ENCODE measurements at regions not wholly inside any gene's neighbourhood (a gene's known extent, or its start where the extent isn't known, plus 50 kb on each side); places are given as distances from the start of the nearest gene placed in this dataset.

GRCh38 chr14:87079416-87079815 lies 913.6 kb downstream of the GALC start:
- peak; percentile 28 for DNase-seq

DNA sequence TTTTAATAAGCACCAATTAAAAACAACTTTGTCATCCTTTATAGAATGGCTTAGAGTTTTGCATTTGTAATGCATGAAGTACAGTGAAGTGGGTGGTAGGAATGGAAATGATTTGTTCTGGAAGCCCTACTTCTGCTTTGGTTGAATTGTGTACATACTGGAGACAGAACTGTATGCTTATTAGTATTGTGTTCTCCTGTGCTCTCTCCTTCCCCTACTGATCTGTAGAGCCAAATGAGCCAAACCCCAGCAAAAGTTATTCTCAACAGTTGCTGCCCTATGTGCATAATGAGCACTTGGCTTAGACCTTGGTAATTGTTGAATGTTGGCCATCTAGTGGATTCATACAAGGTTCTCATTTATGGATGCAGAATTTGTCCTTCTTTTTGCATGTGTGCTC lies 916.1 kb downstream of the GALC start:
- DNase-seq, result no peak

DNA sequence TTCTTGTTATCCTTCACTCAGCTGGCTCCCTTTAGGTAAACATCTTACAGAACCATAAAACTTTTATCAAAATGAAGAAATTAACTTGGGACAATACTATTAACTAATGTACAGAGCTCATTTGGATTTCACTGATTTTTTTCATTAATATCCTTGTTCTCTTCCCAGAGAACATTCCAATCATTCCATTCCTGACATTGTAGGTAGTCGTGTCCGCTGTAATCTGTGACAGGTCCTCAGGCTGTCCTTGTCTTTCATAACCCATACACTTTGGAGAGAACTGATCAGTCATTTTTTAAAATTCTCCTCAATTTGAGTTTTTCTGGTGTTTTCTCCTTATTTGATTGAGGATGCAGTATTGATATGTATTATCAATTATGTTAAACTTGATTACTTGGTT lies 916.8 kb downstream of the GALC start:
- DNase-seq, result no peak

DNA sequence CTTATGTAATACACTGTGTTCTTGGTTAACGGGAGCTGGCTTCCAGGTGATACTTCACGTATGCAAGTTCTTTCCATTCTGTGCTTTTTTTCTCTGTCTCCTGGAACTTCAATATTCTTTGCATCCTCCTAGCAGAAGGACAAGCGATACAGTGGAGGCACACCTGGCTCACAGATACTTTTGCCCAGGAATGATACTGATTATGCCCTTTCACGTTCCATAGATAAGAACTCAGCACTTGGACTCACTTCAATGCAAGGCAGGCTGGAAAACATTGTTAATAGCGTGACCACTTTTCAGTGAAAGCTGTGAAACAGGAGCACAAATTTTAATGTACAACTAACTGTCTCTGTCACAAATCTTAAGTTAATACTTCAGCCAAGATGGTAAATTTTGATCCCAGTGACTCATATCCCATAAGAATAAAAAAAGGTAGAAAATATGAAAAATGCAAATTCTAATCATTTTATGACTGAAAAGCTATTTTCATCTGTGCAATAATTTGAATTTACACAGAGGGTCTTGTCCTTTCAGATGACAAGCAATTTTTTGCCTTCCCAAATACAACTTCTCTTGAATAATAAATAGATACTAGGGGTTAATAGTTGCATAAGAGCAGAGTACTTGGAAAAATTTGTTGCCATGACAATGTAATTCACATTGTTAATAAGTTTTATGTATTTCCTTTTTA lies 919.0 kb downstream of the GALC start:
- no peak for DNase-seq

DNA sequence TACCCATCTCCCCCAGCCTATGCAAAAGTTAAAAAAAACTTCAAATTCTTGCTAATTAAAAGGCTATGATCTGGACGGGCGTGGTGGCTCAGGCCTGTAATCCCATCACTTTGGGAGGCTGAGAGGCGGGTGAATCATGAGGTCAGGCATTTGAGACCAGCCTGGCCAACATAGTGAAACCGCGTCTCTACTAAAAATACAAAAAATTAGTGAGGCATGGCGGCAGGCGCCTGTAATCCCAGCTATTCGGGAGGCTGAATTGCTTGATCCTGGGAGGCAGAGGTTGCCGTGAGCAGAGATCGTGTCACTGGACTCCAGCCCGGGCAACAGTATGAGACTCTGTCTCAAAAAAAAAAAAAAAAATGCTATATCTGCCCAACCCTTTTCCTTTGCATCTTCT lies 925.4 kb downstream of the GALC start:
- DNase-seq, result no peak

- no peak for DNase-seq
These were observed 925.9 kb downstream of the GALC start for GRCh38 chr14:87067061-87067460.

GRCh38 chr14:87066221-87066817 lies 926.7 kb downstream of the GALC start:
- DNase-seq, result no peak

DNA sequence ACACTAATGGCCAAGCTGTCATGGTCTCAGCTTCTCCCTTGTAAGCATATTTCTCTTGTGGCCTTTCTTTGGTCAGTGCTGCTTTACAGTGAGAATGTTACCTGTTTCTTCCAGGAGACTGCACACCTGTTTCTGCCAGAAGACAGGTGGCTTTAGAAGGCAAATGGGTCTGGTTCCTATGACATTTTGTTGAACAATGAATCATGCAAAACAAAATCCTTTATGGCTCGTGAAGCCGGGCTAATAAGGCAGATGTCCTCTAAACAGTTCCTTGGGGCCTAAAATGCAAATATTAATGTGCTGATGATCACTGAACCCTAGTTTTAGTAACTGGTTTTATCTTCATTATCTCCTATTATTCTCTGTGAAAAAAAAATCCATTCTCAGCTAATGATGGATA lies 927.6 kb downstream of the GALC start:
- DNase-seq, result no peak

DNA sequence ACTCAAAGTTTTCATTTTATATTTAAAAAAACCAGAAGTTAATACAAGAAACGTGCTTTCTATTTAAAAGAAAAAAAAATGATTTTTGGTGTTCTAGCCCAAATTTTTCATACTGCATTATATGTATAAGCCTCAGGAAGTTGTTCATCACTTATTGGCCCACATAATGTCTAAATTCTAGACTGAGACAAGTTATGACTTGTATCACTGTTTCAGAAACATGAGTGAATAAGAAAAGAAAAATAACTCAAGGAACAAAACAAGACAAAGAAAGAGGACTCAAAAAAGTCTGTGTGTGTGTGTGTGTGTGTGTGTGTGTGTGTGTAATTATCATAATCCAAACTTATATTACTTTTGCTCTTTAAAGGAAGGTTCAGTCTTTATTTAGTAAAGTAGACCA lies 929.8 kb downstream of the GALC start:
- DNase-seq, result no peak

DNA sequence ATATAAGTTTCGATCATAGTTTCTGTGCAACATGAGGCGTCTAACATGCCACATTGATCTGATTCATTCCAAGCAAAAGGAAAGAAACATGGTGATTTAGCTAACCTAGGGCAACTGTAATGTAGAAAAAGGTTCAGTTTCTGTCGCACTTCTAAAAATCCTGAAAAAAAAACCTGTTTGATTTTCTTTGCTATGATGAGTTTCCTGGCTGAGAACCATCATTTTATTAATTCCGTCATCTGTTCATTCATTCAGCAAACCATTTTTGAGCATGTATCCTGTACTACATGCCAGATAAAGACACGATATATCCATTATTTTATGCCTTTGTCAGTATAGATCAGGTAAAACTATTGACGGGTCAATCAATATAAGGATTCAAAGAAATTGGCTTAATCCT lies 932.6 kb downstream of the GALC start:
- DNase-seq, result no peak

- no peak for DNase-seq
These were observed 933.7 kb downstream of the GALC start for GRCh38 chr14:87059060-87059839.

- no peak for DNase-seq
These were observed 938.0 kb downstream of the GALC start for GRCh38 chr14:87055007-87055406.

GRCh38 chr14:87052646-87053225 lies 940.2 kb downstream of the GALC start:
- peak; percentile 90 for DNase-seq

DNA sequence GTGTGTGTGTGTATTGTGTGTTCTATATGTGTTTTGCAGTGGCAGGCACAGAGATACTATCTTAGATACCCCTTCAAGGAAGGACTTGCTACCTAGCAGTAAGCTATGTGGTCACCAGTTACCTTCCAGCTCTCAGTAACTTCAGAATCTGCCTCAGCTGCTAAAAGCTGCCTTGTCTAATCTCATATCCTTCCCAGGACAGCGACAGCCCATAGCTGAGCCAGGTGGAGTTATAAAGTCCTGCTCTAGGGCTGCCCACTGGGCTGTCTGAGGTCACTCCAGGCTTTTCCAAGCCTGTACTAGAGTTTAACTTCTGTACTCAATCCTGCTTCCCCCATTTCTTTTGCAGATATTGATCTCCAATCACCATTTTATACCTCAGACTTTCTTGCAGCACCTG lies 942.6 kb downstream of the GALC start:
- DNase-seq, result no peak

DNA sequence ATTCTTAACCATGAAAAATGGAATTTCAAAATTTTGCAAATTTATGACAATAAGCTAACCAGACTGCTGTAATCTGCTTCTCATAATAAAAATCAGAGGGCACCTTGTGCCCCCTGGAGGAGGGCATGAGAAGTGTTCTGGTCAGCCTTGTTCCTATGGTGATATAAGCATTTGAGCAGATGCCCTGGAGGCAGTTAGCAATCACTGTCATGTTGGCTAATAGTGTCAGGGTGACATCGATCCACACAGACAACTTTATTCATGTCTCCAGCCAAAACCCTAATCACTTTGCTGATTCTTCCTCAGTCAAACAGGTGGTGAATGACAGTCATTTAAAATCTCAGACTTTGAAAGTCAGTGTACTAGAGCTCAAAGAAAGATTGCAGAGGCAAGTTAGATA lies 943.0 kb downstream of the GALC start:
- peak; percentile 61 for DNase-seq

DNA sequence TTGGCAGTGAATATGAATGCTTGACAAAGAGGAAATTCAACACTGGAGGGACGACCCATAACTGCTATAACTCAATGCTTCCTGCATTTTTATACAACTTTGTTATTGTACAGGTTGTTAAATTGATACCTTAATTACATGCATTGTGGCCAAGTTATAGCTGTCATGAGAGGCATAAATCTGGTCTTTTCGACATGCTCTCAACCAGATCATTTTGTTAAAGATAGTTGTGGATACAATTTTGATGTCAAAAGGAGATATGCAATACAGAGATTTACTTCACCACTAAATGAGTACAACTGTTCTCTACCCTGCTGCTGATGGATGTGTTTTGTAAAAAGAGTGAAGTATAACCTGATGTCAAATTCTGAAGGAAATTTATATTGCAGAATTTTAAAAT lies 946.0 kb downstream of the GALC start:
- no peak for DNase-seq

GRCh38 chr14:87045956-87046355 lies 947.0 kb downstream of the GALC start:
- no peak for DNase-seq

- DNase-seq, result no peak
These were observed 947.7 kb downstream of the GALC start for GRCh38 chr14:87045246-87045645.

DNA sequence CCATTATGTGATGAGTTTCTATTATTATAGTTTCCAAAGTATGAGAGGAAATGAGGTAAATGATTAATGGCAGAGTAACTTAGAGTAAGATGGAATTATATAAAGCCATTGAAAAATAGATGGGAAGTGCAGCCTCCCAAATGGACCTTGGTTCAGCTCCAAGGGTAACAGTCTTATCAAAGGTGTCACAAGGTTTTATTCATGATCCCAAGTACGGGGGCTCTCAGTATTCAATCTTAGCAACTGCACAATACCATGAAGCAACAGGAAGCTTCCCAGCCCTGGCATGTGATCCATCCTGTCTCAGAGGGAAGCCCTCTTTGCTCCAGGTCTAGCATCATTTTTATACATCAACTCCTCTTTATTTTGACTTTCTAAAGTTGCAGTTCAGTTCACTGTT lies 948.2 kb downstream of the GALC start:
- DNase-seq, result no peak

DNA sequence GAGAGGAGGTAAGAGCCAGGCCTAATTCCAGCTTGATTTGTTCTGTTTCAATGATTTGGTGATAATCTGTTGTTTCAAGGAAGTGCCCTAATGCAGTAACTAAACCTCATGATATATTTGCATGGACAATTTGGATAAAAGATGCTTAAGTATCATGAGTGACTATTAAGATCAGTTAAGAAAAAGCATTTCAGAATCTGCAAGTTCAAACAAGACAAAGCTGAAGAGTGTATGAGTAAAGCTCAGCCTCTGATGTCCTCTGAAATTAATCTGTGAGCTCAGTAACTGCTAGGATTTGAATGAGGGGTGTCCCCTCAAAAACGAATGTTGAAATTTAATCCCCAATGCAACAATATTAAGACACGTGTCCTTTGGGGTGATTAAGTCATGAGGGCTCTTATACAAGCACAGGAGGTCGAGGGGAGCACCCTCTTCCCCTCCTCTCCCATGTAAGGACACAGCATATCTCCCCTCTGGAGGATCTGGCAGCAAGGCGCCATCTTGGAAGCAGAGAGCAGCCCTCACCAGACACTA lies 949.2 kb downstream of the GALC start:
- no peak for DNase-seq

DNA sequence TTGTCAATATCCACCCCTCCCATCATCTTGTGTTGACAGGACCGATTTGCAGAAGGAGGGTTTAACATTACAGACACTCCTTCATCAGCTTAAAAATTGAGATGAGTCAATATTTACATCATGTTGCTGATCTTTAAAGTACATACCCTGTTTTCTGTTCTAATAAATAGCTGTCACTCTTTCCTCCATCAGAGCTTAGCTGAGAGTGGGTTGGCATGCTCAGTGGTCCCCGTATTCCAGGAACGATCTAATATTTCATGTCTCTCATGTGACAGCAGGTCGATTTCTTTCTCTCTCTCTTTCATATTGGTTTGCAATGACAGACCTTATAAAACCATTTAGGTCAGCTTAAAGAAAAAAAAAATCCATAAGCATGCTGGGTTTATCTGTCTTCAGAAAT lies 950.6 kb downstream of the GALC start:
- no peak for DNase-seq

GRCh38 chr14:87041290-87042020 lies 951.5 kb downstream of the GALC start:
- DNase-seq, result no peak

- peak; percentile 39 for DNase-seq
These were observed 958.3 kb downstream of the GALC start for GRCh38 chr14:87034680-87035079.

Measured in NCI-H524 treated with DMSO at 0.1 percent for 48 hours (cell line).